ENCODE measurements at regions not wholly inside any gene's neighbourhood (a gene's known extent, or its start where the extent isn't known, plus 50 kb on each side); places are given as distances from the start of the nearest gene placed in this dataset.

- Histone ChIP-seq H3K4me2 (ENCODE audit: low read length) (no peak overlapping the region), H3K9ac (ENCODE audit: low read length) (no peak overlapping the region), H3K4me1 (ENCODE audit: insufficient read depth, low read length, severe bottlenecking) (no peaks in the 10 kb centered on the region), H3K79me2 (ENCODE audit: insufficient read depth, low read length) (no peaks in the 10 kb centered on the region), H3K9me2 (ENCODE audit: low read depth, low read length) (no peaks in the 10 kb centered on the region), H3K36me3 (ENCODE audit: insufficient read depth, low read length) (no peaks in the 10 kb centered on the region), H3K9me3 (ENCODE audit: low read length) (no peaks in the 10 kb centered on the region), H3K27ac (ENCODE audit: low read depth, low read length, poor library complexity, severe bottlenecking) (no peak overlapping the region), H2AFZ (ENCODE audit: low read length) (no peak overlapping the region), H3F3A (ENCODE audit: insufficient read depth, low read length) (no peaks in the 10 kb centered on the region), H3K27me3 (ENCODE audit: insufficient read depth, low read length) (no peaks in the 10 kb centered on the region), H4K20me1 (ENCODE audit: insufficient read depth, low read length) (no peaks in the 10 kb centered on the region), H3K4me3 (ENCODE audit: low read depth, low read length, poor library complexity, severe bottlenecking) (no peak overlapping the region)
- no peak for TF ChIP-seq EZH2 (IDR thresholded peaks at IDR 0.05; ENCODE audit: borderline replicate concordance, low read length)
- TF ChIP-seq CTCF (IDR thresholded peaks at IDR 0.05; ENCODE audit: low read length): no peak
Measured at GRCh38 chr4:54794579-54794978, 136.8 kb downstream of the KIT start.

GRCh38 chr4:54793856-54794422 lies 136.2 kb downstream of the KIT start:
- H3K27me3 ChIP-seq (ENCODE audit: insufficient read depth, low read length): no peaks in the 10 kb centered on the region
- H4K20me1 ChIP-seq (ENCODE audit: insufficient read depth, low read length): no peaks in the 10 kb centered on the region
- H3K9ac ChIP-seq (ENCODE audit: low read length): no peak overlapping the region
- no peaks in the 10 kb centered on the region for H3K9me2 ChIP-seq (ENCODE audit: low read depth, low read length)
- no peak overlapping the region for H3K27ac ChIP-seq (ENCODE audit: low read depth, low read length, poor library complexity, severe bottlenecking)
- TF ChIP-seq CTCF (IDR thresholded peaks at IDR 0.05; ENCODE audit: low read length) (no peak), EZH2 (IDR thresholded peaks at IDR 0.05; ENCODE audit: borderline replicate concordance, low read length) (no peak)
- H3K79me2 ChIP-seq (ENCODE audit: insufficient read depth, low read length): no peaks in the 10 kb centered on the region
- no peak overlapping the region for H3K4me2 ChIP-seq (ENCODE audit: low read length)
- no peak overlapping the region for H2AFZ ChIP-seq (ENCODE audit: low read length)
- no peaks in the 10 kb centered on the region for H3K4me1 ChIP-seq (ENCODE audit: insufficient read depth, low read length, severe bottlenecking)
- no peak overlapping the region for H3K4me3 ChIP-seq (ENCODE audit: low read depth, low read length, poor library complexity, severe bottlenecking)
- no peaks in the 10 kb centered on the region for H3K9me3 ChIP-seq (ENCODE audit: low read length)
- H3K36me3 ChIP-seq (ENCODE audit: insufficient read depth, low read length): no peaks in the 10 kb centered on the region
- H3F3A ChIP-seq (ENCODE audit: insufficient read depth, low read length): no peaks in the 10 kb centered on the region
